HG02938 (cell line): ENCODE measurements at regions not wholly inside any gene's neighbourhood (a gene's known extent, or its start where the extent isn't known, plus 50 kb on each side); places are given as distances from the start of the nearest gene placed in this dataset.
"Not testable (repeated sequence)": the region's sequence is repeated elsewhere in the genome, so short reads cannot be mapped to it uniquely, and the experiment has no call there.

Experiments
- ATAC-seq: cut with Tn5 transposase; IDR thresholded peaks from one replicate; pipeline ENCODE4 v1.9.1; 2021; ENCODE audit warnings: mild to moderate bottlenecking, moderate library complexity; ENCODE audit not compliant: unreplicated experiment

DNA sequence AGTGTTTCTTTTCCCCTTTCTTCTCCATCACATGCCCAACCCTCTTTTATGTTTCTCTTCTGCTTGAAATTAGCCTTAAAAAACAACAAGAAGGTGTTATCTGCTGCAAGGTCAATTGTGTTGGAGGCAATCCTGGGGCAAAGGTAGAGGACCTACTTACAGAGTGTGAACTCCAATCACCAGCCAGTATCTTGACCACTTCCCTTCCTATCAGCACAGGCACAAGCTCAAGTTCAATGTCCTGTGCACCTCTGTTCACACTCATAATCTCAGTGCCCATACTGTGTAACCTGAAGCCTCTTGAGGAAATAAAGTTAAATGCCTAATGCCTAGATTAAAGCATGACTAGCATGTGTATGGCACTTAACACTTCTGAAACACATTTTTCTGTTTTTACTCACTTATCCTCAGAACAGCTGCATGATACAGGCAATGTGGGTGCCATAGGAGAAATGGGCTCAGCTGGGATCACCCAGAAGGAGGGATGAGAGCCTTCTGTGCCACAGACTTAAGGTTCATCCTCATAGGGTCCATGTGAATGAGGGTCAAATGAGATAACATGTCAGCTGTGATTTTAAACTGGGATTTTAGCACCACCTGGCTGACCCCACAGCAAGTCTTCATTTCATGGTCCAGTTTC is 701.5 kb downstream of the BCL11A start:
- no peak for ATAC-seq

DNA sequence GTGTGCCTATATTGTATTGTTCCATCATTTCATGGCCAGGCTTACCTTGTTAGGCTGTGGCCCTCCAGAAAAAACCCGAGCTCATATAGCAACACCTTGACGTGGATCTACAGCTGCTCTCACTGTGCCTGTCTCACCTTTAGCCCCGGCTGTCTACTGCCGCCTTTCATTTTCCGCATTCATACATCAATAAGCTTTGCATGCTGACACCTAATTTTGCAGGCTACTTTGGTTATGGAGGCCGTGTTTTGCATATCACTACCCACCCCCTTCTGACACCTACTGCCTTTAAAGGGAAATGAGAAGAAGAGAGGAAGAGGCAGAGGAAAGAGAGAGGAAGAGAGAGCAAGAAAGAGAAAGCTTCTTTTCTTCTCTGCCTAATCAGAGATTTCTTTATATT is 702.9 kb downstream of the BCL11A start:
- ATAC-seq, result no peak

DNA sequence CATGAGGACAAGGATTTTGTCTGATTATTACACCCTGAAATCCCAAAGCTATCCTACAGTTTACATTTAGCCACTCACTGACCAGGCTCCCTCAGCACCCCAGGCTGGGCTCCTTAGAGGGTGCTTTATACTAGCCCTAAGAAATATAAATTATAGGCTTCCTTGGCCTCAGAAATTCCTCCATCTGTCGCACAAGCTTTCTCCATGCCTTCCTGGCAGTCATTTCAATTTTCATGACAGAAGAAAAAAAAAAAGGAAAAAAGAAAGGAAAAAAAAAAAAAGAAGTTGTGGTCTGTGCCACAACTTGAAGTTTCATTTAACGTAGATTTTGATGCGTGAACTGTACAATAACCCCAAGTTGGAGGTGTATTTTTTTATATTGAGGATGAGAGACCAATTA is 719.5 kb downstream of the BCL11A start:
- no peak for ATAC-seq

DNA sequence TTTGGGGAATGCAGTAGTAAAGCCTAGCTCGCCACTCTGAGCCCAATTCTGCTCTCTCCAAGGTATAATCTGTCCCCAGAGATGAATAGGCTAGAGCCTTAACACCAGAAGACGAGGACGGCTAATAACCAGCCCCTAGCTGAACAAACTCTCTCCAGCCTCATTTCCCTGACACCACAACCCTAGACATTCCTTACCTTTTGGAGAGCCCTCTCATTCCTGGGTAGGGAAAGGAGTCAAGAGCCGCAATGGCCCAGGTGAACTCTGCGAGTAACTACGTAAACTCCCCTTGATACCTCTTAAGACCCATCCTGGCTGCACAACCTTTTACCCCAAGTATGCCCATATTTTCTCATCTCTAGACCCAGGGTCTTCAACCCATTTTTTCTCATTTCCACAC is 722.9 kb downstream of the BCL11A start:
- no peak for ATAC-seq

DNA sequence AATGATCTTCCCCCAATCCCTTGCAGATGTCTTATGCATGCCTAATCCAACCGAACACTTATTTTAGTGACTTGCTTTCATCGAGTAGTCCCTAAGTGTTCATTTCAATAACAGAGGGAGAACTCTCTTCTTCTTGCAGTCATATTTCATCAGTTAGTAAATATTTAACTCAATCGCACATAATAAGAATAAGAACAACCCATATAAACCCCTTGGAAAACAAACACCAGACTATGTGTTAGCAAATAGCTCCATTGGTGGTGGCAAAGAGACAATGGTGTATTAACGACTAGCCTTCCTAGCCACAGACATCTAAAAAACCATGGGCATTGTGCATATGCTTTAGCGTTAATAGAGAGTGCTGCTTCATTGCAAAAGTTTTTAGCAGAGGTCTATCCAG is 725.8 kb downstream of the BCL11A start:
- ATAC-seq, result no peak

DNA sequence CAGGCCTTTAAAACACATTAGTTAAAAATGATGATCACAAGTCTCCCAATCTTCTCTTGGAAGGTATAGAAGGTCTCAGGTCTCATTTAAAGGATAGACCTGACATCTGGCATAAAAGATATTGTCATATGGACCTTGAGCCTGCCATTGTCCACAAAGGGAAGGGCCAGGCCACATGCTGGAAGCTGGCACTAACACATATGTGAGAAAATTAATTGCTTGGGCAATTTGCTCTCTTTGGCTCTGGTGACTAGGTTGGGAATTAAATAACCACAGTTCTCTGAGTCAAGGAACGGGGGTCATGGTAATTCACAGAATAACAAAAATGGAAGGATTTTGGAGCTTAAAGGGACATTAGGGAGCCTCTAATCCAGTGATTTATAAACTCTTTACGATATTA is 727.3 kb downstream of the BCL11A start:
- no peak for ATAC-seq

DNA sequence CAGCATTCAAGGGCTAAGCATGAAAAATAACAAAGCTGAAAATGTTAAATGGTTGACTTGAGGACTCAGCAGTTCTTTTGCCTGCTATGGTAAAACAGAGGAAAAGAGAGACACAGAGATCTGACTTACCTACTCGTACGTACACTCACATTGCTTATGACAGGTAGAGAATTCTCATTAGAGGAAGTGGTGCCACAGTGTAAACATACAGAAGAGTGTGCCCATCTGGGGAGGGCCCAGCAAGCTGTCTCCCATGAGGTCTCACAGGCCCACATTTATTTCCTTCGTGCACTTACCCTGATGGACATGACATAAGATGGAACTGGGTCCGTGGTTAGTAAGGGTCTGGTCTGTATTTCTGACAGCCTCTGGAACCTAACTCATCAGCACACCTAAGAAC is 729.1 kb downstream of the BCL11A start:
- no peak for ATAC-seq

DNA sequence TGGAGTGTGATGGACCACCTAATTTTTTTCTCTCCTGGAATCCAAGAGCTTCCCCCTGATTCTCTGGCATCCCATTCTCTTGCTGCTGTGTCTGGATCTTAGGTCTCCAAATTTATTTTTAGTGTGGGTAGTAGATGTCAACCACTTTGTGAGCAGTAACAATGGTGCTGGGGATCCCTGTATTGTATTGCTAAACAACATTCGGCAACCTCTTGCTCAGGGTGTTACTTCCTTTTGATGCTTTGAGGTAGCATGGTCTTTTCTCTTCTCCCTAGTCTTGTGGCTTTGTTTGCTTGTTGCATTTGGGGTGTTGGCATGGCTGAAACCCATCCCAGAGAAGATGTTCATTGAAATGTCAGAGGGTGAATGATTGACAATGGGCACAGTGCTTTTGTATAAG is 737.4 kb downstream of the BCL11A start:
- no peak for ATAC-seq

DNA sequence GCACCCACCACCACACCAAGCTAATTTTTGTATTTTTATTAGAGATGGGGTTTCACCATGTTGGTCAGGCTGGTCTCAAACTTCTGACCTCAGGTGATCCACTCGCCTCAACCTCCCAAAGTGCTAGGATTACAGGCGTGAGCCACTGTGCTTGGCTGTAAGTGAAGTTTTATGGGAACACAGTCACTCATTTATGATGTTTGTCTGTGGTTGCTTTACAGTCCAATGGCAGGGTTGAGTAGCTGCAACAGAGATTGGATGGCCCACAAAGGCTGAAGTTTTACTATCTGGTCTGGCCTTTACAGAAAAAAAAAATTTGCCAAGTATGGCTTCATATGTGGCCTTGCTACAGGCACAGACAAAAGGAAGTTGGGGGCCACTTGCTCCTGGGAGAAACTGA is 743.2 kb downstream of the BCL11A start:
- ATAC-seq, result not testable (repeated sequence)

DNA sequence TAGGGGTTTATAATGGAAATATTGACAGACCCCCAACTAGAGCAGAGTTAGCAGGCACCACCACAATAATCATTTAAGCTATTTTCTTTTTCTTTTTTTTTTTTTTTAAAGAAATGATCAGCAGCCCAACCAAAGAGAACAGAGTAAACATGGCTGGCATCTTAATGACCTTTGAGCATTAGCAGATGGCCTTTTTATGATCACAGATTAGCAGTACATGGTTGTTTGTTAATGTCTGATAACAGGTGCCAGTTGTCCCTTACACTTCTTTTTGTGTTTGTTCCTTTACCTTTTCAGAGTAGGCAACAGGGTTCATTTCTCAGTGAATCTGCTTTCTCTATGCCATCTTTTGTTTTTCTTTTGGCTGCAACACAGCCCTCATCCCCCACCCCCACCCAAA is 747.0 kb downstream of the BCL11A start:
- no peak for ATAC-seq

DNA sequence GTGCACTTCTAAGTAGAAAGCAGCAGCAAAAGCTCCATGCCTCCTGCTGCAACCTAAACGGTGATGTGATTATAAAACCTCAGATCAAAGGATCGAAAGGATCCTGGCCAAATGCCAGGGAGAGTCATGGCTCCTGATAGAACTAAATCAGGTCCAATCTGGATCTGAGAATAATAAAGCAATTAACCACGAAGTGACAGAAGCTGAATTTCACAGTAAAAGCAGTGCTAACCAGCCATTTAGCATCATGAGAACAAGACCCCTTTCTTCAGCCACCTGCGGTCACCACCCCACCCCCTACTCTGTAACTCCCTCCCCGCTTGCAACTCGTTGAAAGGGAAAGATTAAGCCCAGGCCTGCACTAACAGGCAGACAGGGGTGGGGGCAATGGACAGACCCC is 748.7 kb downstream of the BCL11A start:
- no peak for ATAC-seq

DNA sequence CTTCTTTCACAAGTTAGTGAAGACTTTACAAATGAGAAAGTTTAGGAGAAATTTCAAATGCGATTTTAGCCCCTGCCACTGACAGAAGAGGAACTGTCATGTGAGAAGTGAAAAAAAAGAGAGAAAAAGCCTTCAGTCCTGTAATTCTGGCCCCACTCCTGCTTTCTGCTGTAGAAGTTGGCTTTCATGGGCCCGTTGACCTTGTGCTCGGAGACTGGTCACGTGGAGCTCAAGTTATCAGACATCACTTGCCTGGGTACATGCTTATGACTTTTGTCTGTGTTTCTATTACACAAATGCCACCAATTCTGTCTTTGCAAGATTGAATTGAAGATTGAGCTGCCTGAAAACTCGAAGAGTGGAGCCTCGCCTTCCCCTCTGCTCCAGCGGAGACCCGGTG is 749.9 kb downstream of the BCL11A start:
- no peak for ATAC-seq

DNA sequence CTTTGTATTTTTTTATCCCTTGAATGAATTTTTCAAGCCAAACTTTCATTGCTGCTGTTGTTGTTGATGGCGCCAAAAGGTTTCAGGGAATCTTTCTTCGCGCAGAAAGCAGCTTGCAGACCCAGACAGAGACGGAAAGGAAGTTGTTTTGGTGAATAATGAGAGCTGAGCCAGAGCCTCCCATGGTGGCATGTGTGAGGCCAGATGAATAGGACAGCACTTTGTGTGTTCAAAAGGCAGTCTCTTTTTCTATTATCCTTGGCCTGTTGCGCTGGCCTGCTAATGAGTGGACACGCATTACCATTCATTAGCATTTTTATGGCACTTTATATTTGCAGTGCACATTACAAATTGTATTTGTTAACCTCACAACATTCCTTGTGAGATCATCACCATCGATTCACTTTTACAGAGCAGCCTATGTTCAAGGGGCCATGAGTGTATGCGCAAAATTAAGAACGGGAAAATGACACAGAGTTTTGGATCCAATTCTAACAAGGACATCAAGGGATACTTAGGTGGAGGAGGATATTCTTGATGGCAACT is 754.7 kb downstream of the BCL11A start:
- no peak for ATAC-seq

DNA sequence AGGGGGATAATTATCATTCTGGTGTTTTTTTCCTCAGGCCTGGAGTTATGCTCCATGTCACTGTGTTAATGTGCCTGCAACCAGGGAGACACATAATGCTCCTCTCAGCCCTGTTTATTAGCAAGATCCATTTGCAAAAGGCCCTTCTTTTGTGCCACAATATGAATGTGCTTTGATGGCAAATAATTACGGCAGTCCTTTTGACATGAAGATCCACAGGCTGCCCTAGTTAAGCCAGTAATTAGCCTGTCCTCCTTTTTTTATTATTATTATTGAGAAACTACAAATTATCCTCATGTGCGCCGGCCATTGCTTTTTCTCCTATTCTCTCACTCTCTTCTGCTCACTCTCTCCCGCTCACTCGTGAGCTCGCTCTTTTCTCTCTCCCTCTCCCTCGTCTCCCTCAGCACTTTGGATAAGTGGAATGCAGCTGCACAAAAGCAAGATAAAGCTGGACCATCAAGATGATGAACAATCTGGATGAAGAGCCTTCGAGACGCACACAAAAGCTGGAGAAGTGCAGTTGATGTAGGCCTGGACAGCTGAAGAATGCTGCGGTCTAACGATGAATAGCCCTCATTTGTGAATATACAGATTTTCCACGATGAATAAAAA is 762.3 kb downstream of the BCL11A start:
- ATAC-seq, result no peak

DNA sequence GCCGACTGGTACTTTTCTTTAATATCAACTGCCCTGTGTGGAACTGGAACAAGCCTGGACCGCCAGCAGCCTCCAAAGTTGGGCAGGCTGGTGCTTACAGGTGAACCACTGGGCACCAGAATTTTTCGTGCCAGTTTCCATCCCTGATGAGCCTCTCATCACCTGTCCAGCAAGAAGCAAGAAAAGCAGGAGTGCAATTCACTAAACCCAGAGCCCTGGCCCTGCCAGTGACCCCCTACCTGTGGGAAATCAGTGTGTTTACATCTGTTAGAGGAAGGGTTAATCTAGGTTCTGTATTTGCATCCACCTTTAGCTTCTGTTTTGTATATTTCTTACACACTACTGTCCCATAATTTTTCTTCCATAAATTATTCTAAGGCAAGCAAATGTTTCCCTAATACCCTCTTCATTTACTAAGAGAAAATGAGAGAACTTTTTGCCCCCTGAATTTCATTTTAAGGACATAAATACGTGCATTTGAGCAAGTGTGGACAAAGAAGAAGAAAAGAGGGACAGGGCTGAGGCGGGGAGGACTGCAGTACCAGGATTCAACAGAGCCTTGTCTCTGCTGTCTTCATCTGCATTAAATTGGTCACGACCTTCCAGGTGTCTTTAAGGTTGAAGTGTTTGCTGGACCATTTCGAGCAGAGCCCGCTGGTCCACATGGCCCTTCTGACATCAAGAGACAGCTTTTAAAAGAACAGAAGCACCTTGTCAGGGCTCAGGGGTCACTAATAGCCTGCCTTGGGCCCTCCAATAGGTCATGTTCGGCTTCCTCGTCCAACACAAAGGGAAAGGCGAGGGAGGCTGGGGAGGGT is 763.1 kb downstream of the BCL11A start:
- no peak for ATAC-seq

DNA sequence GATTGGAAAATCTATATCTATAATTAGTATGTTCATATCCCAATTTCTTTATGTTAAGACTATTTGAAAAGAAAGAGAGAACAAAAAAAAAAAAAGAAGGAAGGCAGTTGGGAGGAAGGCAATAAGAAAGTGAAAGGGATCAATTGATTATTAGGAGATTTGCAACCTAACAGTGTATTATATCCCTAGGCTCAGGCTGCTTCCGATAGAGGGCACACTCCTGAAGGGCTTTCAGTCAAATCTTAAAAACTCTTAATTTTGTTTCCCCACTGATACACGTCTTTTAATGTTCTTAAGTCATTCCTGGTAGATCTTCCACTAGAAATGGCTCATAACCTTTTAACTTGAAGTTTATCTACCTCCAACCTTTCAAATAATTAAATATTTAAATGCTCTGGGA is 763.9 kb downstream of the BCL11A start:
- ATAC-seq, result no peak

DNA sequence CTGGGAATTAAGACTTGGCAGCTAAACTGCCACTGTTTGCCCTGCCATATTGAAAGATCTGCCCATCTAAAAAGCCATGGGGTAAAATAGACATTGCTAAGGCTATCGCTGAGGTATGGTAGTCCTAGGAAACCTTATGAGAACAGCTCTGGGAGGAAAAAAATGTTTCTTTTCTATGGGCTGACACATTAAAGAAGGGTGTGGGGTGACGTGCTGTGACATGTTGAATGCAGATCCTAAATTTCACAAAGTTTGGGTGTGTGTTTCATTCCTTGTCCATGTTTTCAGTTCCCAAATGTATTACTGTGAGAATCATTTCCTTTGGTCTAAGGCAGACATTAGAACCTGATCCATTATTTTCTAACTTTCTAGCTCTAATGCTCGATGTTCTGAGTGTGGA is 766.4 kb downstream of the BCL11A start:
- no peak for ATAC-seq

DNA sequence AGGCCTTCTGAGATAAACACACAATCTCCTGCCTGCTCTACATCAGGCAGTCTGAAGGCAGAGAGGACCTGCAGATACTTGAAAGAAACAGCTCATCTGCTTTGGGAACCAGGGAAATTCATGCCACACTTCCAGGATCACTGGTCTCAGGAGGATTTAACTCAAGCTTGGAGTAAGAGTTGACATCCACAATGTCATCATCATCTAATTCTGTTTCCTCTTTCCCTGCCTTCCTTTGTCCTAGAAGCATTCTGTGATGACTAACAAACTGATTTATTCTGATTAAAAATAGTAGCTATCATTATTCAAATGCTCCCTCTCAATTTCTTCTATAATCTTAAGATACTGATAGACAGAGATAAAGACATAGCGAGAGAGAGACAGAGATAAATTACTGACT is 766.8 kb downstream of the BCL11A start:
- ATAC-seq, result no peak

DNA sequence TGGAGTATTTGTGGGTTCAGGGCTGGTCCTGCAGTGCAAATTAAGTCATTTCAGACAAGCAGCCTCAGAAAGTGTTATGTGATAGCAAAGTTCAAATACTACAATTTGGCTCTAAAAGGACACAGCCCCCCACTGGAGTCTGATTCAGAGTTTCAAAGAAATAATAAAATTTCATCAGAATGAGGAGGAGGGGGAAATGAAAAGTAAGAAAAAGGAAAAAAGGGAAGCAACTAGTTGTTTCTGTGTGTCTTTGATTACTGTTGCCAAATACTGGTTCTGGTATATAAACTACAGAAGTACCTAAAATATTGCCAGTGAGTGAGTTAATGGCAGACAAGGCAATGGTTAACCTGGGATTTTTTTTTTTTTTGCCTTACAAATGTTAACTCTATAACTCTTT is 773.9 kb downstream of the BCL11A start:
- no peak for ATAC-seq

DNA sequence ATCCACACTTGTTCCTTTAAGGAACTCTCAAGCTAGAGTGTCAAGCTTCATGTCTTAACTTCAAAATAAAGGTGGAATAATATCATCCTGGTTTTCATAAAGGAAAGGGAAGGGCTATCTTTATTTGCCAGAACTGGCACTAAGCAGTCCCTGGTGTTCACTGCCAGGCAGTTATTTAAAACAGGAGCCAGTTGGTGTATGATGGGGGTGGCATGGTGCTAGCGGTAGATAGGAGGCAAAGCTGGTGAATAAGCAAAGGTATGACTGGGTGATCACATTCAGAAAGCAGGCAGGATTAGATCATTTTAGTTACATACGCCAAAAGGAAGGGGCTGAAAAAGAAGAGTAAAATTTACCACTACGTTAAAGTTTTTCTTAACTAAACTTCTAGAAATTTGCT is 776.3 kb downstream of the BCL11A start:
- no peak for ATAC-seq

DNA sequence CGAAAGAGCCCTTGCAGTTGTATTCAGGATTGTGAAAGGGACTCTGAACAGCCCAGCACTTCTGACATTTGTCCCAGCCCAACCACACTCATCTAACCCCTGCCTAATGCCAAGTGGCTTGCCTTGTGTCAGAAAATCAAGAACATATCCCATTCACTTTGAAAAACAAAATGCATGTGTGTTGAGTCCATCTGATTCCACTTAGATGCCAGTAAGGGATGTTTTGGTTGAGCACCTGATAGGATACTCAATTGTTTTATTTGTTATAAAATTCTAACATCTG is 776.8 kb downstream of the BCL11A start:
- no peak for ATAC-seq

DNA sequence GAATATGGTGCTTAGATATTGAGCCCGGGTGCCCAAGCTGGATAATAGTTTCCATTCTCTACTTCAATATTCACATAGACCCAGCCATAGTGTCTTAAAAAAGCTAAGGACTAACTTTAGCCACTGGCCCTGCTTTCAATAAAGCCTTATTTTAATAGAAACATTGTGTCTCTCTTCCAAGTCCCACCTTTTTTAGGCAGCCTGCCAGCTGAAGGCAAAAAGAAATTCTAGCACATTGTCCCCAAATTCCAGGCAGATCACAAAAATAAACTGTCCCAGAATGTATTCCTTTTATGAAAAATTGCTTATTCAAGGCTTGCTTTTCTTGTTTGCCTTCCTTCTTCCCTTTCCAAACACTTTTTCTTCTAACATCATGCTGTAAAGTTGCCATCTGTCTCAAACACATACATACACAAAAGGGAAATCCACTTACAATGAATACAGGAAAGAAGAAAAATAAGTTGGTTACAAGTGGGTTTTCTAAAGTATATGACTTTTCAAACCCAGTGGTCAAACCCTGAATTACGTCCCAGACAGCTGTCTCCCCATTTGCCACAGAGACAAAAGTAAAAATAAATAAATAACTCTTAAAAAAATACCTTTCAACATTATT is 778.5 kb downstream of the BCL11A start:
- ATAC-seq, result no peak
